Kidney epithelial cell (primary cell): ENCODE measurements at regions not wholly inside any gene's neighbourhood (a gene's known extent, or its start where the extent isn't known, plus 50 kb on each side); places are given as distances from the start of the nearest gene placed in this dataset.

Experiments
- DNase-seq: peaks from one replicate; pipeline ENCODE4 v3.0.0-alpha.2; 2010; ENCODE audit warnings: low read depth
- H3K27me3 ChIP-seq: 2 replicates; pipeline ENCODE4 v1.6.0; 2011; ENCODE audit warnings: low read length; ENCODE audit not compliant: control insufficient read depth, insufficient read depth
- H3K36me3 ChIP-seq: 2 replicates; pipeline ENCODE4 v1.5.1; 2011; ENCODE audit warnings: low read length; ENCODE audit not compliant: control insufficient read depth, insufficient read depth
- H3K4me3 ChIP-seq: 2 replicates; pipeline ENCODE4 v1.5.1; 2011; ENCODE audit warnings: low read depth, mild to moderate bottlenecking, control low read depth, low read length
- CTCF ChIP-seq: IDR thresholded peaks from 2 replicates; pipeline ENCODE4 v1.5.1; 2011; ENCODE audit warnings: mild to moderate bottlenecking, moderate library complexity, low read length, control low read depth, inconsistent platforms; ENCODE audit not compliant: insufficient read depth, poor library complexity, severe bottlenecking

- DNase-seq = no peak
- no peak overlapping the region for H3K4me3 ChIP-seq
- TF ChIP-seq CTCF = no peak
- H3K36me3 ChIP-seq = no peaks in the 10 kb centered on the region
- peaks cover 19% of the 10 kb centered on the region for H3K27me3 ChIP-seq
Observed at GRCh38 chr11:120011836-120012235, 126.1 kb downstream of the TRIM29 start.

- Histone ChIP-seq H3K36me3 (no peaks in the 10 kb centered on the region), H3K27me3 (peaks cover 17% of the 10 kb centered on the region), H3K4me3 (no peak overlapping the region)
- no peak for TF ChIP-seq CTCF
- DNase-seq = no peak
Observed at GRCh38 chr11:120010775-120011174, 127.1 kb downstream of the TRIM29 start.

- Histone ChIP-seq H3K36me3 (no peaks in the 10 kb centered on the region), H3K27me3 (peaks cover 12% of the 10 kb centered on the region), H3K4me3 (no peak overlapping the region)
- TF ChIP-seq CTCF = no peak
- DNase-seq = no peak
Observed at GRCh38 chr11:120009938-120010337, 128.0 kb downstream of the TRIM29 start.

GRCh38 chr11:120007144-120007543 is 130.8 kb downstream of the TRIM29 start:
- DNase-seq = no peak
- H3K4me3 ChIP-seq = no peak overlapping the region
- H3K27me3 ChIP-seq = peaks cover 3% of the 10 kb centered on the region
- no peaks in the 10 kb centered on the region for H3K36me3 ChIP-seq
- no peak for TF ChIP-seq CTCF

- no peak overlapping the region for H3K4me3 ChIP-seq
- no peaks in the 10 kb centered on the region for H3K36me3 ChIP-seq
- peaks cover 5% of the 10 kb centered on the region for H3K27me3 ChIP-seq
- no peak for DNase-seq
- TF ChIP-seq CTCF = no peak
Observed at GRCh38 chr11:120004723-120005122, 133.2 kb downstream of the TRIM29 start.
